GM12874 (cell line): ENCODE measurements at regions not wholly inside any gene's neighbourhood (a gene's known extent, or its start where the extent isn't known, plus 50 kb on each side); places are given as distances from the start of the nearest gene placed in this dataset.

Source experiments
- TF ChIP-seq, protein P1 (sequence below): IDR thresholded peaks from 2 replicates; pipeline ENCODE4 v1.5.1; 2011; ENCODE audit warnings: low read depth, mild to moderate bottlenecking, control low read depth, low read length, moderate library complexity; ENCODE audit not compliant: insufficient read depth

DNA sequence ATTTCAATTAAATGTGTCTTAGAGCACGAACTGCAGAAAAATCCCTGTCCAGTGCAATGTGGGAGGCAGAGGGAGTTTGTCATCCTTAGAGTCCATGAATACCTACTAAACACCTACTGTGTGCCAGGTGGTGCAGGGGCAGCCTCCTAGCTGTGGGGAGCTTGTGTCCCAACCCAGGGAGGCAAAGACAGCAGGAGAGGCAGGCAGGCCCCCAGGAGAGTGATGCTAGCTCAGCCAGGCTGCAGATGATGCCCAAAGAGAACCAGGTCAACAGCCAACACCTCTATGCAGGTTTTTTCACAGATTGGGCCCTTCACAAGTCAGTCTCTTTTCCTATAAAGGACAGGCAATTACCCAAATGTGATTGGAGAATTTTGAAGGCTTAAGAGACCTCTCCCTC lies 108.2 kb upstream of the UQCRFS1 start:
- TF ChIP-seq, protein P1, sequence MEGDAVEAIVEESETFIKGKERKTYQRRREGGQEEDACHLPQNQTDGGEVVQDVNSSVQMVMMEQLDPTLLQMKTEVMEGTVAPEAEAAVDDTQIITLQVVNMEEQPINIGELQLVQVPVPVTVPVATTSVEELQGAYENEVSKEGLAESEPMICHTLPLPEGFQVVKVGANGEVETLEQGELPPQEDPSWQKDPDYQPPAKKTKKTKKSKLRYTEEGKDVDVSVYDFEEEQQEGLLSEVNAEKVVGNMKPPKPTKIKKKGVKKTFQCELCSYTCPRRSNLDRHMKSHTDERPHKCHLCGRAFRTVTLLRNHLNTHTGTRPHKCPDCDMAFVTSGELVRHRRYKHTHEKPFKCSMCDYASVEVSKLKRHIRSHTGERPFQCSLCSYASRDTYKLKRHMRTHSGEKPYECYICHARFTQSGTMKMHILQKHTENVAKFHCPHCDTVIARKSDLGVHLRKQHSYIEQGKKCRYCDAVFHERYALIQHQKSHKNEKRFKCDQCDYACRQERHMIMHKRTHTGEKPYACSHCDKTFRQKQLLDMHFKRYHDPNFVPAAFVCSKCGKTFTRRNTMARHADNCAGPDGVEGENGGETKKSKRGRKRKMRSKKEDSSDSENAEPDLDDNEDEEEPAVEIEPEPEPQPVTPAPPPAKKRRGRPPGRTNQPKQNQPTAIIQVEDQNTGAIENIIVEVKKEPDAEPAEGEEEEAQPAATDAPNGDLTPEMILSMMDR, result no peak

DNA sequence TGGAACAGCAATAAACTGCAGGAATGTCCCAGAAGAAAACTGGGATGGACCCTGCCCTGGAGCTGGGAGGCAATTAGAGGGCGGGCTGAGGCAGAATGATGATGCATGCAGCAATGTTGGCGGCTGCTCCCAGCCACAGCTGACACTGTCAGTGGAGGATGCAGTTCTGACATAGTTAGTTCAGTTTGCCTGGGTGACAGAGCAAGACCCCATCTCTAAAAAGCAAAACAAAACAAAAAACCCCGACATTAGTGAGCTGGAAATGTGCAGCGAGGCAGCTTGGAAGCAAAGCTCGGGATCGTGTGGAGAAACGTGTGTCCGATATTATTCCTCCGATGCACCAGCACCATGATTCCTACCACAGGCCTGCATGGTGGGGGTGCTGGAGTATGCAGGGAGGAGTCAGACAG lies 110.1 kb upstream of the UQCRFS1 start:
- TF ChIP-seq, protein P1, result no peak

DNA sequence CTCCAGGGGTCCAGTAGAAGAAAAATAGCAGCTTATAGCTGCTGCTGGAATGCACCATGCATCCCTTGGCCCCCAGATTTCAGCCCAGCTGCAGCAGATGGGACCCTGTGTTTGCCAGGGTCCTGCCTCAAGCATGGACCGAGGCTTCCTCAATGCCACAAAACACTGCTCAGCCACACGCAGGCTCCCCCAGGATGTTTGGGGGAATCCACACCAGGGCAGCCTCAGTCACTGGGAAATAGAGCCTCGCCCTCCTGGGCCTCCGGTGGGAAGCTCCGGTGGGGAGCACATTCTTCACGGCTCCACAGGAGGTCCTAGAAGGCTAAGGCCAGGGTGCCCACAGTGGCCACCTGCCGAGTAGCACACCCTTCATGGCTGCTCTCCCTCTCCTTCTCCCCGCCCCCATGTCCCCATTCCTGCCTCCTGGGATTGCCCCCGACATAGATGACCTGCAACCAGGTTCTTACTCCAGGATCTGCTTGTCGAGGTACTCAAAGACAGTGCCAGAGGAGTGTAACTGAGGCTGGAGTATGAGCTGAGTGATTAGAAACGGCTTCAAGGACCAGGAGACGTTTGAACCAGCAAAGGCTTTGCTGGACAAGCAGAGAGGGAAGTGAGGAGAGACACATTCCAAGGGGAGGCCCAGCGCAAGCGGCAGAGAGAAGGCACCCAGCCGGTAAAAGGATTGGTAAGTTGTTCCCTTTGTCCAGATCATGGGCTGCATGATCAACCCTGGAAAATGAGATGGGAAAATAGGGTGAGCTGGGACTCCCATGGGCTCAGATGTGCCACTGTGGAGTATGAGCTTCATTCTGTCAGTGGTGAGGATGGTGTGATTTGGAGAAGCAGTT lies 110.7 kb upstream of the UQCRFS1 start:
- TF ChIP-seq, protein P1, result no peak

DNA sequence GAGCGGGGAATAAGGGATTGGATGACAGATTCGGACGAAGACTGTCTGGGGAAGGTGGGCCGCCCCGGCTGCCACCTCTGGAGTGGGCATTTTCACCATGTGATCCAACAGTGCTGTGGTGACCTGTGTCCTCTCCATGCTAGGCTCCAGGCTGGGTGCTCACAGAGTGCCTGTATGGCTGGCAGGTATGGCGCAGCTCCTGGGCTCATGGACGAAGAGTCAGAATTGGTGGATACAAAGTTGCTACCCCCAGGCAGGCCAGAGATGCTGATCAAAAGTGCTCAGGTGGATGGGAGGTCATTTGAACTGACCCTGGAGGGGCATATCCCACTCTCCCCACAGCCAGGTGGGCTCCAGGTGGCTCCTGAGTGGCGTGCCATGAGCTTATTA lies 111.3 kb upstream of the UQCRFS1 start:
- TF ChIP-seq, protein P1, result no peak

DNA sequence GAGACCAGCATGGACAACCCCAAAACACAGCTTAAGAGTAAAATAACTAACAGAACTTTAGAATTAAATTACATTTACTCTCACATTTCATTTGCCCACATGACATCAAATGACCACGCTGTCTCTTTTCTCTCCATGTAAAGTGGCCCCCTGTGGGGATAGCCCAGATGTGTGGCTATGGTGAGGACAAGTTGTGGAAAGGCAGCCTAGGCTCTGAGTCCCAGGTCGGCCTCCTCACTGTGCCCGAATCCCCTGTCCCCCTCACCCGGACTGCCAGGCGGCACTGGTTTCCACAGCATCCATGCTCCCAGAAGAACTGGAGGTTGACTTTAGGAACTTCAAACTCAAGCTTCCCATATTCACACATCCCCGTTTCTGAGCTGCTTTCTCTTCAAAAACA lies 111.8 kb upstream of the UQCRFS1 start:
- TF ChIP-seq, protein P1, result no peak

DNA sequence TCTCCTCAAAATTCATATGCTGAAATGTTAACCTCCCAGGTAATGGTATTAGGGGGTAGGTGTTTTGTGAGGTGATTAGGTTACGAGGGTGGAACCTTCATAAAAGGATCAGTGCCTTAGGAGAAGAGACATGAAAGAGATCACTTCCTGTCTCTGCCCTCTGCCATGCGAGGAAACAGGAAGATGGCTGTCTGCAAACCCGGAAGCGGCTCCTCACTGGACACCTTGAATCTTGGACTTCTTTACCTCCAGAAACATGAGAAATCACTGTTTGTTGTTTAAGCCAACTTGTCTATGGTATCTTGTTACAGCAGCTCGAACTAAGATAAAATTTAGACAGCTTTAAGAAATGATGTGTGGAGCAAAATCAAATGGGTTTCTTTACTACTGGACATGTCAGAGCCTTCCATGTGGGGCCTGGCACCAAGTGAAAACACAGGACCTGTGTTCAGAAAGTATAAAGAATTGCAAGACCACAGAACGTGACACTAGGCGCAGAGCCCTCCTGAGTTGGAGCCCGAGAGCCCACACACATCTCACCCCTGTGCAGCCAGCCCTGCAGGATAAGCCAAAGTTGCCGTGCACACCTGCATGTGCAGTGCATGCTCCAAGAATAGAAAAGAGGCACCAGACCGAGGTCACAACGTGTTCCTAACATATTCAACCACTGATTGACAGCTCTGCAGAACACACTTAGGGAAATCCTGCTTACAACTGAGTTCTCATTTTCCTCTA lies 112.5 kb upstream of the UQCRFS1 start:
- TF ChIP-seq, protein P1, result no peak

DNA sequence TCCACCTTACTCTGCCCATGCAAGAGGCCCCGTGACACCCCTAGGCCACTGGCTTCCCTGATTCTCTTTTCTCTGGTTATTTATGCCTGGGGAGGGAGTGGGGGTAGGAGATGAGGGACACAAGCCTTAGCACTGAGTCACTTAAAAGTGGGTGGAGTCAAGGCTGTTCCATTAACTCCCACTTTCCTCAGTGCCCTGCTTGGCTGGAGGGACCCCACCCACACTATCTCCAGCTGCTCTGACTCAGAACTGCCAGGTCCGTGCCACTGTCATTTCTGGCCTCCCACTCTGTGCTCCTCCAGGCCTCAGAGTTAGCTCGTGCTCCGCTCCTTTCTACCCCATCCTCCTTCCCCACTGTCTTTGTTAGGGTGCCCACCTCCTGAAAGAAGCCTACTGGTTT lies 113.4 kb upstream of the UQCRFS1 start:
- TF ChIP-seq, protein P1, result no peak
